ENCODE measurements at regions not wholly inside any gene's neighbourhood (a gene's known extent, or its start where the extent isn't known, plus 50 kb on each side); places are given as distances from the start of the nearest gene placed in this dataset.

DNA sequence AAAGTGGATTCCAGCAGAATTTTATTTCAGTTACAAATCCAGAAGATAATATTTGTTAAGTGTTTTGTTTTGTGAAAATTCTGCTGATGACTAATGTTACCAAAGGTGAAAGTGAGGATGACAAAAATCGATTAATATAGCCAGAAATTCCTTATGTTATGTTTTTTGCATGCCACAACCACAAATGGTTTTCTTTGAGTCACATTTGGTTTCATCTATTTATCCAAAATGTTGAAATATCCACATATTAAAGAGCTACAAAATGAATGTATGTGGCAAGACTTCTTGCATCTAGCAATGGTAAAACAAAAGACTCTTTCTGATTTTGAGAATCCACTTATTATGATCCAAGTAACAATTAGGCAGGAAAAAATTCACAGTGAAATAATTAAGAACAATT lies 150.1 kb upstream of the LRRC4C start:
- Histone ChIP-seq H4K91ac (ENCODE audit: low read length) (no peak overlapping the region), H3K27me3 (ENCODE audit: control insufficient read depth in 1 of 2, insufficient read depth in 1 of 2, low read length in 2 of 2) (no peaks in the 10 kb centered on the region), H3K18ac (ENCODE audit: low read depth in 1 of 2, low read length in 2 of 2) (no peak overlapping the region), H3K23ac (ENCODE audit: low read length in 2 of 2) (no peak overlapping the region), H2BK12ac (ENCODE audit: low read length in 2 of 2) (no peak overlapping the region), H3K4ac (ENCODE audit: low read depth in 1 of 2, low read length in 2 of 2) (no peak overlapping the region), H2BK5ac (ENCODE audit: low read depth, low read length, poor library complexity, severe bottlenecking) (no peak overlapping the region), H2AK5ac (ENCODE audit: low read length, severe bottlenecking) (no peak overlapping the region), H2AFZ (ENCODE audit: low read depth, low read length) (no peak overlapping the region), H4K8ac (ENCODE audit: low read length) (no peak overlapping the region), H2BK15ac (ENCODE audit: low read depth, poor library complexity, severe bottlenecking) (no peak overlapping the region), H3K36me3 (ENCODE audit: control insufficient read depth in 1 of 2, insufficient read depth in 2 of 2, low read depth in 1 of 2, low read length in 2 of 2) (no peaks in the 10 kb centered on the region), H2BK120ac (ENCODE audit: low read depth, low read length) (no peak overlapping the region), H3K14ac (ENCODE audit: low read length in 2 of 2) (no peak overlapping the region), H3K4me2 (ENCODE audit: low read length, poor library complexity, severe bottlenecking) (no peak overlapping the region), H3K4me3 (ENCODE audit: insufficient read depth in 1 of 2, low read depth in 1 of 2, low read length in 2 of 2) (no peak overlapping the region), H3K27ac (ENCODE audit: low read length, poor library complexity, severe bottlenecking) (no peak overlapping the region), H3K79me1 (replicated peaks; ENCODE audit: low read length, poor library complexity, severe bottlenecking) (no peaks in the 10 kb centered on the region), H3K9me3 (ENCODE audit: control insufficient read depth, low read length) (peaks cover 12% of the 10 kb centered on the region), H3K4me1 (ENCODE audit: control insufficient read depth, insufficient read depth, low read depth, low read length) (no peaks in the 10 kb centered on the region), H3K9ac (ENCODE audit: low read length) (no peak overlapping the region)
- no peak for DNase-seq
- WGBS: no CpG with 5 or more reads among the region's 1 CpG

DNA sequence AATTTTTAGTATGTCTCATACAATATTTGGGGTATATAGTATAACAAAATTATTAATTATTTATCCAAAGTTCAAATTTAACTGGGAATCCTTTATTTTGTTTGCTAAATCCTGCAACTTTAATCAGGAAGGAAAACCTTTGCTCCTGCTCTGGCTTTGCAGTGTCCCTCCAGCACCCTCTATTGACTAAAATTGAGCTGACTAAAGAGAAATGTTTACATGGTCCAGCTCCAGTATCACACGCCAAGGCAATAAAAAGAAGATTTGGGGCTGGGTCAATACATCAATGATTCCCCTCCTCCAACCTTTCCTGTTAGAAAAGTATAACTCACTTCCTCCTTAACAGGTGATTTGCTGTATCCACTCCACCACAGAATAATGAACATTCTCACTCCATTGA lies 153.0 kb upstream of the LRRC4C start:
- no peak overlapping the region for H2BK5ac ChIP-seq (ENCODE audit: low read depth, low read length, poor library complexity, severe bottlenecking)
- H2BK15ac ChIP-seq (ENCODE audit: low read depth, poor library complexity, severe bottlenecking): no peak overlapping the region
- no peak for DNase-seq
- no peak overlapping the region for H2AK5ac ChIP-seq (ENCODE audit: low read length, severe bottlenecking)
- 44% methylated on average over 1 of the region's 1 CpG for WGBS
- no peak overlapping the region for H3K4me3 ChIP-seq (ENCODE audit: insufficient read depth in 1 of 2, low read depth in 1 of 2, low read length in 2 of 2)
- H2BK12ac ChIP-seq (ENCODE audit: low read length in 2 of 2): no peak overlapping the region
- H3K14ac ChIP-seq (ENCODE audit: low read length in 2 of 2): no peak overlapping the region
- H2AFZ ChIP-seq (ENCODE audit: low read depth, low read length): no peak overlapping the region
- no peak overlapping the region for H4K8ac ChIP-seq (ENCODE audit: low read length)
- H3K4ac ChIP-seq (ENCODE audit: low read depth in 1 of 2, low read length in 2 of 2): no peak overlapping the region
- no peaks in the 10 kb centered on the region for H3K27me3 ChIP-seq (ENCODE audit: control insufficient read depth in 1 of 2, insufficient read depth in 1 of 2, low read length in 2 of 2)
- H3K9ac ChIP-seq (ENCODE audit: low read length): no peak overlapping the region
- H3K4me1 ChIP-seq (ENCODE audit: control insufficient read depth, insufficient read depth, low read depth, low read length): no peaks in the 10 kb centered on the region
- no peak overlapping the region for H4K91ac ChIP-seq (ENCODE audit: low read length)
- H2BK120ac ChIP-seq (ENCODE audit: low read depth, low read length): no peak overlapping the region
- no peaks in the 10 kb centered on the region for H3K36me3 ChIP-seq (ENCODE audit: control insufficient read depth in 1 of 2, insufficient read depth in 2 of 2, low read depth in 1 of 2, low read length in 2 of 2)
- H3K79me1 ChIP-seq (replicated peaks; ENCODE audit: low read length, poor library complexity, severe bottlenecking): no peaks in the 10 kb centered on the region
- no peak overlapping the region for H3K23ac ChIP-seq (ENCODE audit: low read length in 2 of 2)
- H3K9me3 ChIP-seq (ENCODE audit: control insufficient read depth, low read length): peaks cover 14% of the 10 kb centered on the region
- H3K4me2 ChIP-seq (ENCODE audit: low read length, poor library complexity, severe bottlenecking): no peak overlapping the region
- no peak overlapping the region for H3K18ac ChIP-seq (ENCODE audit: low read depth in 1 of 2, low read length in 2 of 2)
- no peak overlapping the region for H3K27ac ChIP-seq (ENCODE audit: low read length, poor library complexity, severe bottlenecking)

DNA sequence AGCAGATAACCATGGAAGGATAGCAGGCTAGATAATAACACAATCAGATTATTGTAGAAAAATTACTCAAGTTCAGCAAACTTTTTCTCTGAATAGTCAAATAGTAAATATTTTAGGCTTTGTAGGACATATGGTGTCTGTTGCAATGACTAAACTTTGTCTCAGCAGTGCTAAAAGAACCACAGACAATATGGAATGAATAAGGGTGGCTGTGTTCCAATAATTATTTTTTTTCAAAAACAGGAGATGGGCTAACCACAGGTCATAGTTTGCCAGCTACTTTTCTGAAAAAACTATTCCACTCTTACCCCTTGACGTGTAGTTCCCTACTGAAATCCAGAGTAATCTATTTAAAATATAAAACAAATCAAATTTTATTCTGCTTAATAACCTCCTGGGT lies 153.9 kb upstream of the LRRC4C start:
- Histone ChIP-seq H3K4me2 (ENCODE audit: low read length, poor library complexity, severe bottlenecking) (no peak overlapping the region), H3K23ac (ENCODE audit: low read length in 2 of 2) (no peak overlapping the region), H4K8ac (ENCODE audit: low read length) (no peak overlapping the region), H2BK120ac (ENCODE audit: low read depth, low read length) (no peak overlapping the region), H2AFZ (ENCODE audit: low read depth, low read length) (no peak overlapping the region), H3K14ac (ENCODE audit: low read length in 2 of 2) (no peak overlapping the region), H4K91ac (ENCODE audit: low read length) (no peak overlapping the region), H2BK15ac (ENCODE audit: low read depth, poor library complexity, severe bottlenecking) (no peak overlapping the region), H3K79me1 (replicated peaks; ENCODE audit: low read length, poor library complexity, severe bottlenecking) (no peaks in the 10 kb centered on the region), H3K36me3 (ENCODE audit: control insufficient read depth in 1 of 2, insufficient read depth in 2 of 2, low read depth in 1 of 2, low read length in 2 of 2) (no peaks in the 10 kb centered on the region), H3K18ac (ENCODE audit: low read depth in 1 of 2, low read length in 2 of 2) (no peak overlapping the region), H3K27ac (ENCODE audit: low read length, poor library complexity, severe bottlenecking) (no peak overlapping the region), H3K4me3 (ENCODE audit: insufficient read depth in 1 of 2, low read depth in 1 of 2, low read length in 2 of 2) (no peak overlapping the region), H3K27me3 (ENCODE audit: control insufficient read depth in 1 of 2, insufficient read depth in 1 of 2, low read length in 2 of 2) (no peaks in the 10 kb centered on the region), H3K9ac (ENCODE audit: low read length) (no peak overlapping the region), H2BK12ac (ENCODE audit: low read length in 2 of 2) (no peak overlapping the region), H2BK5ac (ENCODE audit: low read depth, low read length, poor library complexity, severe bottlenecking) (no peak overlapping the region), H3K9me3 (ENCODE audit: control insufficient read depth, low read length) (peaks cover 14% of the 10 kb centered on the region), H3K4ac (ENCODE audit: low read depth in 1 of 2, low read length in 2 of 2) (no peak overlapping the region), H2AK5ac (ENCODE audit: low read length, severe bottlenecking) (no peak overlapping the region), H3K4me1 (ENCODE audit: control insufficient read depth, insufficient read depth, low read depth, low read length) (no peaks in the 10 kb centered on the region)
- 52% methylated on average over 1 of the region's 1 CpG for WGBS
- no peak for DNase-seq

DNA sequence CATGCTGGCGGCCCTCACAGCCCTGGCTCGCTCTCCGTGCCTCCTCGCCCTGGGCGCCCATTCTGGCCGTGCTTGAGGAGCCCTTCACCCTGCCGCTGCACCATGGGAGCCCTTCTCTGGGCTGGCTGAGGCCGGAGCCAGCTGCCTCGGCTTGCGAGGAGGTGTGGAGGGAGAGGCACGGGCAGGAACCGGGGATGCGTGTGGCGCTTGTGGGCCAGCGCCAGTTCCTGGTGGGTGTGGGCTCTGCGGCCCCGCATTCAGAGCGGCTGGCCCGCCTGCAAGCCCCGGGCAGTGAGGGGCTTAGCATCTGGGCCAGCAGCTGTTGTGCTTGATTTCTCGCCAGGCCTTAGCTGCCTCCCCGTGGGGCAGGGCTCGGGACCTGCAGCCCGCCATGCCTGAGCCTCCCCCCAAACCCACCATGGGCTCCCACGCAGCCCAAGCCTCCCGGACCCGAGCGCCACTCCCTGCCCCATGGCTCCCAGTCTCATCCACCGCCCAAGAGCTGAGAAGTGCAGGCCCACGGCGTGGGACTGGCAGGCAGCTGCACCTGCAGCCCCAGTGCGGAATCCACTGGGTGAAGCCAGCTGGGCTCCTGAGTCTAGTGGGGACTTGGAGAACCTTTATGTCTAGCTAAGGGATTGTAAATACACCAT lies 163.4 kb upstream of the LRRC4C start:
- Histone ChIP-seq H3K4ac (ENCODE audit: low read depth in 1 of 2, low read length in 2 of 2) (no peak overlapping the region), H2BK15ac (ENCODE audit: low read depth, poor library complexity, severe bottlenecking) (no peak overlapping the region), H3K9me3 (ENCODE audit: control insufficient read depth, low read length) (no peaks in the 10 kb centered on the region), H3K27me3 (ENCODE audit: control insufficient read depth in 1 of 2, insufficient read depth in 1 of 2, low read length in 2 of 2) (no peaks in the 10 kb centered on the region), H4K8ac (ENCODE audit: low read length) (no peak overlapping the region), H3K4me2 (ENCODE audit: low read length, poor library complexity, severe bottlenecking) (no peak overlapping the region), H2AK5ac (ENCODE audit: low read length, severe bottlenecking) (no peak overlapping the region), H2BK120ac (ENCODE audit: low read depth, low read length) (no peak overlapping the region), H3K18ac (ENCODE audit: low read depth in 1 of 2, low read length in 2 of 2) (no peak overlapping the region), H3K9ac (ENCODE audit: low read length) (no peak overlapping the region), H2BK12ac (ENCODE audit: low read length in 2 of 2) (no peak overlapping the region), H3K23ac (ENCODE audit: low read length in 2 of 2) (no peak overlapping the region), H3K4me1 (ENCODE audit: control insufficient read depth, insufficient read depth, low read depth, low read length) (no peaks in the 10 kb centered on the region), H3K4me3 (ENCODE audit: insufficient read depth in 1 of 2, low read depth in 1 of 2, low read length in 2 of 2) (no peak overlapping the region), H3K14ac (ENCODE audit: low read length in 2 of 2) (no peak overlapping the region), H2BK5ac (ENCODE audit: low read depth, low read length, poor library complexity, severe bottlenecking) (no peak overlapping the region), H3K36me3 (ENCODE audit: control insufficient read depth in 1 of 2, insufficient read depth in 2 of 2, low read depth in 1 of 2, low read length in 2 of 2) (no peaks in the 10 kb centered on the region), H2AFZ (ENCODE audit: low read depth, low read length) (no peak overlapping the region), H4K91ac (ENCODE audit: low read length) (no peak overlapping the region), H3K27ac (ENCODE audit: low read length, poor library complexity, severe bottlenecking) (no peak overlapping the region), H3K79me1 (replicated peaks; ENCODE audit: low read length, poor library complexity, severe bottlenecking) (no peaks in the 10 kb centered on the region)
- WGBS: 85% methylated on average over 30 of the region's 32 CpGs
- DNase-seq: no peak

Measured in mesenchymal stem cell (in vitro differentiated cells and primary cell).